SK-N-SH treated with all-trans-retinoic acid at 6 μM for 48 hours (cell line): ENCODE measurements at regions not wholly inside any gene's neighbourhood (a gene's known extent, or its start where the extent isn't known, plus 50 kb on each side); places are given as distances from the start of the nearest gene placed in this dataset.

Experiments used
- PATZ1 ChIP-seq: fragments of 250-450 bp; sonication (Bioruptor Pico); IDR thresholded peaks from 2 replicates; pipeline ENCODE4 v1.8.0; 2020; ENCODE audit warnings: mild to moderate bottlenecking, moderate library complexity, borderline replicate concordance
- TSHZ2 ChIP-seq: fragments of 250-450 bp; sonication (Bioruptor Pico); IDR thresholded peaks from 2 replicates; pipeline ENCODE4 v1.5.0; 2020; ENCODE audit warnings: mild to moderate bottlenecking, moderate library complexity
- ZNF8 ChIP-seq: fragments of 450-650 bp; formaldehyde crosslinking; IDR thresholded peaks from 2 replicates; pipeline ENCODE4 v1.5.0; 2020; ENCODE audit warnings: mild to moderate bottlenecking, moderate library complexity

GRCh38 chr6:77026341-77026740 lies 436.9 kb downstream of the HTR1B start:
- TF ChIP-seq ZNF8 (CRISPR knock-in tag) (no peak), TSHZ2 (CRISPR knock-in tag) (no peak), PATZ1 (no peak)
